CD4-positive, alpha-beta T cell (primary cell): ENCODE measurements at regions not wholly inside any gene's neighbourhood (a gene's known extent, or its start where the extent isn't known, plus 50 kb on each side); places are given as distances from the start of the nearest gene placed in this dataset.

ENCODE experiments used
- ATAC-seq: fragments of 200-7000 bp; cut with Tn5 transposase; one replicate; pipeline ENCODE4 v1.10.0; 2022; ENCODE audit warnings: mild to moderate bottlenecking; ENCODE audit not compliant: poor library complexity
- CTCF ChIA-PET: fragments of 350-600 bp; sonication (Branson Sonifier 250); formaldehyde crosslinking; loops from one replicate; lab custom pipeline; 2021; ENCODE audit warnings: antibody characterized with exemption, inconsistent platforms; lab: Charles Lee
- POLR2A ChIA-PET: fragments of 350-600 bp; sonication (Branson Sonifier 250); formaldehyde crosslinking; loops from one replicate; lab custom pipeline; 2021; ENCODE audit warnings: antibody characterized with exemption, inconsistent platforms; lab: Charles Lee
- DNase-seq, 14 experiments: peaks; one replicate each; pipeline ENCODE4 v3.0.0-alpha.2; 2013 to 2020; ENCODE audit warnings: mixed read lengths in 2 of 14
- H3K27ac ChIP-seq, 2 donors: one replicate each; pipeline versions ENCODE4 v1.5.1 to v1.7.0; 2013; ENCODE audit warnings: low read length in 2 of 2, low read depth in 1 of 2, mild to moderate bottlenecking in 1 of 2
- H3K27me3 ChIP-seq, 2 experiments: 1 replicate in 1 of 2; 2 replicates in 1 of 2; pipeline versions ENCODE4 v1.6.1 to v1.7.0; 2013; ENCODE audit warnings: low read length in 2 of 2, control low read depth in 1 of 2, mild to moderate bottlenecking in 1 of 2, moderate library complexity in 1 of 2; ENCODE audit not compliant: insufficient read depth in 2 of 2, control insufficient read depth in 1 of 2
- H3K36me3 ChIP-seq: one replicate; pipeline ENCODE4 v1.6.1; 2013; ENCODE audit warnings: low read length, control low read depth; ENCODE audit not compliant: insufficient read depth
- H3K4me1 ChIP-seq: one replicate; pipeline ENCODE4 v1.6.1; 2013; ENCODE audit warnings: low read length, control low read depth; ENCODE audit not compliant: insufficient read depth
- H3K4me3 ChIP-seq: one replicate; pipeline ENCODE4 v1.5.1; 2013; ENCODE audit warnings: mild to moderate bottlenecking, low read length, moderate library complexity
- H3K9me3 ChIP-seq, 2 experiments: 1 replicate in 1 of 2; 2 replicates in 1 of 2; pipeline versions ENCODE4 v1.6.1 to v1.7.0; 2013; ENCODE audit warnings: low read length in 2 of 2, mild to moderate bottlenecking in 2 of 2, control low read depth in 1 of 2, moderate library complexity in 1 of 2; ENCODE audit not compliant: control insufficient read depth in 1 of 2, insufficient read depth in 1 of 2
- H3K27ac Mint-ChIP-seq: one replicate; pipeline ENCODE4 v1.8.0; 2020; ENCODE audit warnings: mixed read lengths
- H3K27me3 Mint-ChIP-seq: one replicate; pipeline ENCODE4 v1.8.0; 2021; ENCODE audit warnings: mixed read lengths
- H3K36me3 Mint-ChIP-seq: one replicate; pipeline ENCODE4 v1.8.0; 2021; ENCODE audit warnings: low read depth, mixed read lengths
- H3K4me1 Mint-ChIP-seq: one replicate; pipeline ENCODE4 v1.8.0; 2021; ENCODE audit warnings: low read depth, mixed read lengths
- H3K4me3 Mint-ChIP-seq: one replicate; pipeline ENCODE4 v1.8.0; 2020; ENCODE audit warnings: mild to moderate bottlenecking, mixed read lengths
- H3K9me3 Mint-ChIP-seq: one replicate; pipeline ENCODE4 v1.8.0; 2020; ENCODE audit warnings: mixed read lengths
- CTCF ChIP-seq: fragments of 200-600 bp; IDR thresholded peaks from one replicate; pipeline ENCODE4 v1.8.0; 2022; ENCODE audit warnings: antibody characterized with exemption, mild to moderate bottlenecking
- intact Hi-C, 2 experiments: fragments of 100-400 bp; cut with DNase I in 1 of 2; cut with micrococcal nuclease in 1 of 2; formaldehyde crosslinking; loops; one replicate each; pipeline versions ENCODE4 v1.15.1 to v1.9.0; 2023 to 2025; cut with DNase I, micrococcal nuclease

GRCh38 chr7:136027160-136027559 lies 50.0 kb upstream of the MTPN start:
- ChIA-PET CTCF (interaction anchor here (1.4 kb wide), 1 partner anchor 11 kb away, joined by 3 read pairs; no protein-coding TSS in a partner anchor), POLR2A (interaction anchor here (0.6 kb wide), 1 partner anchor 33 kb away, joined by 3 read pairs; no protein-coding TSS in a partner anchor)
- H3K27me3 ChIP-seq, result no peaks in the 10 kb centered on the region
- Mint-ChIP-seq H3K4me3 (no peak overlapping the region), H3K9me3 (no peaks in the 10 kb centered on the region), H3K36me3 (no peaks in the 10 kb centered on the region), H3K4me1 (no peaks in the 10 kb centered on the region), H3K27ac (no peak overlapping the region), H3K27me3 (no peaks in the 10 kb centered on the region)
- no peaks in the 10 kb centered on the region for H3K36me3 ChIP-seq
- no peak overlapping the region for H3K4me3 ChIP-seq
- H3K4me1 ChIP-seq, result no peaks in the 10 kb centered on the region
- ATAC-seq (no peak), DNase-seq (no peak)
- intact Hi-C loops, result no loop called here
- H3K9me3 ChIP-seq, result no peaks in the 10 kb centered on the region
- H3K27ac ChIP-seq, result no peak overlapping the region
- no peak for TF ChIP-seq CTCF
